ENCODE measurements at regions not wholly inside any gene's neighbourhood (a gene's known extent, or its start where the extent isn't known, plus 50 kb on each side); places are given as distances from the start of the nearest gene placed in this dataset.

DNA sequence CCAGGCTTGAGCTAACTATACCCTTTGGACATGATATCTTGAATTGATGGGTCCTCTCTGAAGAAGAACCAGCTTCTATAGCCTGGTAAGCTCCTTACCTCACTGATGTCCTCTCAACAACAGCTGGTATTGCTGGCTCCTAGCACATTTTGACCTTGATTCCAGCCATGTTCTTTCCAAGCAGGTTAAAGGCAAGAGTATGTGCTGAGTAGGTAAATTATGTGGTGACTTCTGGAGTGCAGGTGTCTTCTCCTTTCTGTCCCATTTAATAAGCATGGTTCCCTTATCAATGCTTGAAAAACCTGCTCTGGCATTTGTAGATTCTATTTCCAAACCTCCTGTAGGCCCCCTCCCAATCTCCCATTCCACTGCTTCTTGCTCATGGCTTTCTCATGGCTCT, 300.1 kb downstream of the UTP18 start:
- DNase-seq = no peak

GRCh38 chr17:51563961-51564360, 303.6 kb downstream of the UTP18 start:
- DNase-seq = no peak

DNA sequence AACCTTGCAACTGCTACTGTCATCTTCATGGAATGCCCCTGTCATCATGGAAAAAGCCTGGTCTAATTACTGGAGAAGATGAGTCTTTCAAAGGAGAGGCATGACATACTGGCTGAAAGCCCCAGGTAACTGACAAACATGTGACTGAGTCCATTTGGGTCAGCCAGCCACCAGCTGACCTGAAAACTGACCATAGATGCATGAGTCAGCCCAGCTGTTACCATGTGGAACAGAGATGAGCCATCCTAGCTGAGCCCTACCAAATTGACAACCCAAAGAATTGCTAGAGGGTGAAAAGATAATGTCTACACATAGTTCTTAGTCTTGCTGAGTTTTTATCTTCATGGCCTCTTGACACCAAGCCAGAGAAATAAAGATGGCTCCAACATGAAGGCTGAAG, 311.8 kb downstream of the UTP18 start:
- DNase-seq = no peak
